WTC11 (cell line): ENCODE measurements at regions not wholly inside any gene's neighbourhood (a gene's known extent, or its start where the extent isn't known, plus 50 kb on each side); places are given as distances from the start of the nearest gene placed in this dataset.

Experiments
- JAZF1 ChIP-seq: fragments of 250-450 bp; sonication (Bioruptor Pico); IDR thresholded peaks from 2 replicates; pipeline ENCODE4 v1.9.0; 2021; ENCODE audit warnings: moderate library complexity, mild to moderate bottlenecking, inconsistent platforms
- ZNF138 ChIP-seq: sonication (generic); formaldehyde crosslinking; conservative IDR thresholded peaks from 2 replicates; pipeline ENCODE4 v1.8.1; 2022; ENCODE audit warnings: mild to moderate bottlenecking, moderate library complexity, missing genetic modification reagents

DNA sequence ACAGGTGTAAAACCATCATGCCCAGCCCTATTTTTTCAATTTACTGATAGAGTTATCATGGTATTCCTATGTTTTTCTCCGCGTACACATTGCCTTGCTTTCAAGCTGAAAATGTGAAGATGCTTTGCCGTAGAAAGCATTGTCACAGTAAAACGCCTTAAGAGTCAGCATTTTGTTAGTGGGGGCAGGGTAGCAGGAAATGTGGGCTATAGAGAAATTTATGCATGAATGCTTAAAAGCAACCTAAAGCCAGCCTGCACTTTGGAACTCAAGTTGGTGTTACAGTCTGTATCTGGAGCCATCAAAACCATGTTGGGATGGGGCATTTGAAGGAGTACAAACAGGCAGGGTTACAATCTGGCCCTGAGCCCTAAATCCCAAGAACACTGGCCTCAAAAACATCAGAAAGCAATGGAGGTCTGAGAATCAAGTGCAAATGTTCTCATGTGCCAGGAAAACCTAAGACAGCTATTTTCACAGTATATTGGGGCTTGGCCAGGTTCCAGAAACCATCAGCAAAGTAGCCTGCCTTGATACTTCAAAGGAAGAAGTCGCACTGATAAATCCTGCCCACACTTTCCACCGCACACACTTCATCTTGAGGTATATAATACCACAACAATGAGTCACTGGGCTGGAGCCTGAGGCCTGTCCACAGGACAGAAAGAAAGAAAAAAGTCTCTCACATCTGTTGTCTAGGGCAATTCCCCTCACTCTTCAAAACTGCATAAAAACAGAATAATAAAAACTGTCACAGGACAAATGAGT is 313.8 kb downstream of the ENC1 start:
- TF ChIP-seq ZNF138: no peak
- no peak for TF ChIP-seq JAZF1 (CRISPR knock-in tag)
